Heart left ventricle (tissue), 13 donors: ENCODE measurements at regions not wholly inside any gene's neighbourhood (a gene's known extent, or its start where the extent isn't known, plus 50 kb on each side); places are given as distances from the start of the nearest gene placed in this dataset.

Experiments
- CTCF ChIP-seq, 12 donors: fragments of 200-600 bp; sonication (generic) in 4 of 12; IDR thresholded peaks; one replicate each; pipeline versions ENCODE4 v1.5.0 to v1.8.0; 2018 to 2022; ENCODE audit warnings: antibody characterized with exemption in 12 of 12, mild to moderate bottlenecking in 5 of 12
- POLR2A ChIP-seq, 2 donors: fragments of 450-650 bp; IDR thresholded peaks; one replicate each; pipeline ENCODE4 v1.6.1; 2017; ENCODE audit warnings: antibody characterized with exemption in 2 of 2, mild to moderate bottlenecking in 2 of 2, moderate library complexity in 2 of 2
- donor health status: ischemic (EF 13 %, LVEDD 7.1; RV severe dilation, severe dysfunction).
- donor health status: DM: no; HTN: yes; CAD: no.
- donor health status: DM: no; HTN: no; CAD: no.
- donor health status: ischemic (EF 25% LVEDD 6.9; RV normal size, moderate dysfunction).
- donor health status: ischemic (EF 25% LVEDD 5.7; RV mildly dilated, moderate dysfunction).
- donor health status: ischemic (EF 35%, LVEDD 5.7; RV mildly dilated, moderate dysfunction).
- donor health status: nonischemic (EF 11% LVEDD 7.7; RV severe dilation, severe dysfunction).
- donor health status: DM: yes; HTN: yes; CAD: no.
- donor health status: PGD.
- donor health status: ischemic (EF 29% LVEDD 5.4; RV normal size, mild dysfunction).
- donor health status: nonischemic (EF 23%, LVEDD 6.1; RV moderate dilation, normal function).

GRCh38 chr9:1948541-1948940, 66.6 kb upstream of the SMARCA2 start:
- TF ChIP-seq CTCF (IDR thresholded peaks at IDR 0.05), result no peak
- no peak for TF ChIP-seq POLR2A (IDR thresholded peaks at IDR 0.05)
